GM21723 (cell line): ENCODE measurements at regions not wholly inside any gene's neighbourhood (a gene's known extent, or its start where the extent isn't known, plus 50 kb on each side); places are given as distances from the start of the nearest gene placed in this dataset.
"Not testable (repeated sequence)": the region's sequence is repeated elsewhere in the genome, so short reads cannot be mapped to it uniquely, and the experiment has no call there.

Source experiments
- ATAC-seq: cut with Tn5 transposase; IDR thresholded peaks from one replicate; pipeline ENCODE4 v1.9.1; 2021; ENCODE audit warnings: mild to moderate bottlenecking, moderate library complexity; ENCODE audit not compliant: unreplicated experiment

DNA sequence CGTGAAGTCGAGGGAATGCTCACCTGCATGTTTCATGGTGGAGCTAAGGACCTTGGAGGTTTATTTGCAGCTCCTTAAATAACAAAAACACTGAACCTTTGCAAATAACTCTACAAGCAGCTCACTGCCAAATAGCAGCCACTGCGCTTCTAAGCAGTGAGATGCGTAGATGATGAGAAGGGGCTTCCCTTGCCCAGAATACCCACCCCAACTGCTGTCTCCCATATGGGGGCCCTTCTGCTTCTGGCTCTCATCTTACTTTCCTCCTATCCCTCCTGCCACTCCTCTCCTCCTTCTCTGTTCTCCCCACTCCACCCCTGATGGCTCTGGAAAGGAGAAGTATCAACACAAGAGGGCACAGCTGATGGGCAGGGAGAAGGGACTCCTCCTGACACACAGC, 193.3 kb upstream of the SSTR4 start:
- ATAC-seq = no peak

- ATAC-seq = no peak
Observed at GRCh38 chr20:22842793-22843192, 192.3 kb upstream of the SSTR4 start.

DNA sequence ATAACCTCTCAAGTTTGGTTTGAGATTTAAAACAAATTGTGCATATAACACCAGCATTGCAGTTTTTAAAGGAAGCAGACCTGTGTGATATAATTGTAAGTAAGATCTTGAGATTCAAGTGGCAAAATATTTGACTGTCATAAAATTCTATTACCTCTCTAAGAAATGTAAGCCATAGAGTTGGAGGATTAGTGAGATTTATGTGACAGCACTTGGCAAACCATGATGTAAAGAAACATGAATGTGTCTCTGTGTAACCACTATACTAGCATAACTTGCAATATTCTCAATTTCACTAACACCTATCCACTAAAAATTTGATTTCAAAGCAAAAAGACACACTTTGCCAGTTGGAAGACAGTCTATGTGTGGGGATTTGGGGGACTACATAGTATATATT, 190.2 kb upstream of the SSTR4 start:
- no peak for ATAC-seq

DNA sequence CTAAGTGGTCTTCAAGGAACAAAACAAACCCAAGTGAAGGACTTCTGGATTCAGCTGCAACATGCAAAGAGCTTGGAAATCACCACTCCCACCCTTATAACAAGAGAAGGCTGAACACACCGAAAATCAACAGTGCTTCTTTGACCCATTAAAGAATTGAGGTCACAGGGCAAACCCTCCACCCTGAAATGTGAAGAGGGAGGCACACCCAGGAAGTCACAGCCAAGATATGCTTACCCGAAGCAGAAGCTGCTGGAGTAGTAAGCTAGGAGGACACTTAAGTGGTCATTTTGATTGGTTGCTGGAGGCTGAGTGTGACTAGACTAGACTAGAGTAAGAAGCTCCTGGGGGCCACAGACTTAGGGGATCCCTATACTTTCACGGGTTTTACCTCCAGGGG, 188.2 kb upstream of the SSTR4 start:
- ATAC-seq = no peak

GRCh38 chr20:22848364-22848763, 186.7 kb upstream of the SSTR4 start:
- ATAC-seq = no peak

GRCh38 chr20:22851679-22852346, 183.3 kb upstream of the SSTR4 start:
- ATAC-seq = not testable (repeated sequence)

DNA sequence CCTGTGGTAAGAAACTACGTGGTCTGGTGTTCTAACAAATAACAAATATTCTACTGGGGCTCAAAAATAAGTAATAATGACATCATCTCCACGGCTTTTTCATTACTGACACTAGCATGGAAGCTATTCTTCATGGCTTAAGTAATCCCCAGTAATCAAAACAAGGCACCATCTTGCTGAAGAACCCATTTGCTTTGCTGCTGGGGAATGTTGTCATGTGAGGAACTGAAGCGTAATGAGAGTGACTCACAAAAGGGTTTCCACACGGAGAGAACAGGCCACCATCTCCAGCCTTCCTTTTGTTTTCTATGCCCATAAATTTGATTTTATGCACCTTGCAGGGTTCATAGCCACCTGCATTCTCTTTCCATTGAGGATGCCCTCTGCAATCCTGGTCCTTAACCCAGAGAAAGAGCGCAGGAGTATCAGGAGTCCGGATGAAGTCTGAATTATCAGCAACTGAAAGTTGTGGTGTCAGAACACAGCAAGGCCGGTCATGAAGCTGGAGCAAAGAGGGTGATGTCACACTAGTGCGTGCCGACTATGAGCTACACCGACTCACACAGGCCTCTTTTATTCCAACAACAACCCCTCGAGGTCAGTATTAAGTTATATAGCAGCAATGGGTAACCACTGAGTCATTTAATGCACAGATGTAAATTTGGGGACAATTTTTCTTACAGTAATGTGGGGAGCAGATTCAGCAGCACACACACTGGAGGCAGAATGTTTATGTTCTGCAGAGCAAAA, 173.7 kb upstream of the SSTR4 start:
- no peak for ATAC-seq

DNA sequence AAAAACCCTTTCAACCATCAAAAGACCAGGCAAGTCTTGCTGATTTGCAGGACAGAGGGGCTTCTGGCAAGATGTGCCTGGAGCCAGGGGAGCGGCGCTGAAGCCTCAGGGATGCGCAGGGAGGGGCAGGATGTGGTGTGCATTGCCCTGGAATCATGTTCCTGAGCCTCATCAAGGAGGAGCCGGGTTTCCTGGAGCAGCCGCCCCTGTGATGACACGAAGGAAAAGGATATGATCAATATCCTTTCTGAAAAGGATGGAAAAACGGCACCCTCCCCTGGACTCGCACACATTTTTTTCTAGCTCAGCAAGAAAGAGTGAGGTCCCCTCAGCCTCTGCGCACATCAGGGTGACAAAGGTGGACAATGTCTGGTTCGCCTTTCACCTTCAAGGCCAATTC, 173.1 kb upstream of the SSTR4 start:
- no peak for ATAC-seq

DNA sequence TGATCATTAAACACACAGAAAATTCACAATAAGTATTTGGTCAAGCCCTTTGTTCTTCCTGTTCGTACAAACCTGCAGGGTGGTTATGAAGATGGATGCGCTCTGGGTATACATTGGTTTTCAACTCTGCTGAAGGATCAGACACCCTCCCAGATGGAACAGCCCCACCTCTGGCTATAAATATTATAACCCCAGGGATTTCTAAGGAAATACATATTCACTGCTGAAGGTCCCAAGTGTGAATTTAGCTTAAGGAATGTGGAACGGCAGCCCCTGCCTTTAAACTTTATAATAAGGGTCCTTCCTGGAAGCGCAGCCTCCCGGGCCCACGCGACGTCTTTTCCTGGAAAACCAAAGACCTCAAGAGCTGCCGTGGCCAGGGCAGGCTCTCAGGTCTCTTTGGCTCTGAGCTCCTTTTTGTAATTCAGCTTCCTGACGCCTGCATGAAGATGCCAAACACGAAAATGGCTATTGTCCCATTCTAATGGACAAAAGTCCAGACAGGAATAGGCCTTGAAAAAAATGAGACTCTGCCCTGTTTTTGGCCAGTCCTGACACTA, 172.4 kb upstream of the SSTR4 start:
- no peak for ATAC-seq

DNA sequence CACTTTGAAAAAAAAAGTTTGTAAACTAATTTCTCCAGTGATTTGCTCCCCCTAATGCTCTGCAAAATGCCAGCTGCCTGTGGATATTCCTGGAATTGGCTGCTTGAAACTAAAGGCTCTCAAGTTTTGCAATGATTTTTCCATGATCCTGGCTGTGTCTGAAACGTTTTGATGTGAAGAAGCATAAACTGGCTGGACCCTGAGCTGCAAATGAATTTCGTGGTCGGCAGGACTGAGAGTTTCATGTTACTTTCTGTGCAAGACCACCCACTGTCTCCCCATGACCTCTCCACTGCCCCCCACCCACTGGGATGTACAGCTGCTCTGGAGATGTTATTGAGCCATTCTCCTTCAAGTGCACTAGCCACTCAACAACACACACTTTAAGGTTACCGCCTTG, 171.3 kb upstream of the SSTR4 start:
- ATAC-seq = no peak

DNA sequence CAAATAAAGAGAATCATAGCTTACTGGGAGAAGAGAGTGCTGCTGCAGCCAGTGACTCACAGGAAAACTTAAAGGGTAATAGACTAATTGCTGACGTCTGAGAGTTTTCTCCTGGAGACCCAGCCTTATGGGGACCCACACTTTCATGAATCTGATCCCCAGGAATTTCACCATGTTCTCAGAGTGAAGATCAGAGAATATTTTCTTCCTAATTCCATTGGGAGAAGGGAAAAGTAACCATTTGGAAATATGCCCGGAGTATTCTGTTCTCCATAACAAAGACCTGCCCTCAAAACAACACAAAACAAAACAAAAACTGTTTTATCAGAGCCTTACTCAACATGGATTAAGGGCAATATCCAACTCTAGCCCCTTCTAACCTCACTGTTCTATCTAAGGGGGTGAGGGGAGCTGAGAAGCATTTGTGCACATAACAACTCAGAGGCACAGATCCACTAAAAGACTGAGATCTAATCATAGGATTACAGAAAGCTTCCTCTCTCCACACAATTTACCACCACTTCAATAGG, 168.2 kb upstream of the SSTR4 start:
- ATAC-seq = no peak

- ATAC-seq = no peak
Observed at GRCh38 chr20:22878166-22878565, 156.9 kb upstream of the SSTR4 start.

GRCh38 chr20:22880277-22880676, 154.8 kb upstream of the SSTR4 start:
- ATAC-seq = no peak

- no peak for ATAC-seq
Observed at GRCh38 chr20:22887796-22888195, 147.3 kb upstream of the SSTR4 start.

DNA sequence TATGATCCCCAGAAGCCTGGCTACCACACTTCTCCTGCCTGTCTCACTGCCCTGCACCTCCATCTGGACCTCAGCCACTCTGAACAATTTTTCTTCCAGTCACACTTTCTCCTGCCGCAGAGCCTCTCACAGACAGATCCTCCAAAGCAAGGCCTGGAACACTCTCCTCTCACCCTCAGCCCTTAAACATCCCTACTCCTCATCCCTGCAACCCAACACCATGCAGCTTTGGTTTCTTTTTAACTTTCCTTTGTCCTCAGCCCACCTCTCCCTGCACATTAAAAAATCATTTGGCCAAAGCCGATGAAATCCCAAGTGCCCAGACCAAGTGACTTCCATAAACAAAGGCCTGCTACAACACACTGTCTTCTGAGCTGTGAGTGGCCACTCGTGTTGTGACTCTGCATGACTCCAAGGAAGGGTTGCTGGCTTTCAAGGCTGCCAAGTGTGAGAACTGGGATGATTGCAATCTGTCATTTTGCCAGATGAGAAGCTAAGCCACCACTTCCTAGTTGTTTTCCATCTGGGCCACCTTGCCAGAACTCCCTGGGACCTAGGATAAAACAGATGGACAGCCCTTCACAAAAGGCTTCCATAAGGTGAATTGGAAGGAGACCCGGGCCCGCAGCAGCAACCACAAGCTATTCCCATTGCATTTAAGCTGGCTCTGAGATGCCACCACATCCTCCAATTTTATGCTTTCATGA, 144.4 kb upstream of the SSTR4 start:
- ATAC-seq = no peak

DNA sequence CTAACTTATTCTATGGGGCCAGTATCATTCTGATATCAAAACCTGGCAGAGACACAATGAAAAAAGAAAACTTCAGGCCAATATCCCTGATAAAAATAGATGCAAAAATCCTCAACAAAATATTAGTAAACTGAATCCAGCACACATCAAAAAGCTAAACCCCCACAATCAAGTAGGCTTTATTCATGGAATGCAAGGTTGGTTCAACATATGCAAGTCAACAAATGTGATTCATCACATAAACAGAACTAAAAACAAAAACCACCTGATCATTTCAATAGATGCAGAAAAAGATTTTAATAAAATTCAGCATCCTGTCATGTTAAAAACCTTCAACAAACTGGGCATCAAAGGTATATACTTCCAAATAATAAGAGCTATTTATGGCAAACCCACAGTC, 133.9 kb upstream of the SSTR4 start:
- no peak for ATAC-seq

- ATAC-seq = no peak
Observed at GRCh38 chr20:22901921-22902320, 133.2 kb upstream of the SSTR4 start.

DNA sequence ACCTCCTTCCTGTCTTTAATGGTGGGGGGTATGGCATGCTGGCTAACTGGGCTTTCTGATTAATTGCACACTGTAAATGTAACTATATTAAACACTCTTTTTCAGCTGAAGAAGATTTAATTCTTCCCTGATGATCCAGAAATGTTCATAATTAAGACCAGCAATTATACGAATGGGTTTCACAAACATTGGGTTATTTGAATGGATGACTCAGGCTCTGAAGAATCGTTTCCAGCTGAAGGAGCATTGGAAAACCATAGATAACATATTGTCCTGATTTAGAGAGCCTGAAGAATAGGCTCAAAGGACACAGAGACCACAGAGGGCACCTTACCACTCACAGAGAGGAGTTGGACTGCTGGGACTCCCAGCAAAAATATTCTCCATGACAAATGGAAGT, 130.7 kb upstream of the SSTR4 start:
- no peak for ATAC-seq

GRCh38 chr20:22904905-22905304, 130.2 kb upstream of the SSTR4 start:
- no peak for ATAC-seq

DNA sequence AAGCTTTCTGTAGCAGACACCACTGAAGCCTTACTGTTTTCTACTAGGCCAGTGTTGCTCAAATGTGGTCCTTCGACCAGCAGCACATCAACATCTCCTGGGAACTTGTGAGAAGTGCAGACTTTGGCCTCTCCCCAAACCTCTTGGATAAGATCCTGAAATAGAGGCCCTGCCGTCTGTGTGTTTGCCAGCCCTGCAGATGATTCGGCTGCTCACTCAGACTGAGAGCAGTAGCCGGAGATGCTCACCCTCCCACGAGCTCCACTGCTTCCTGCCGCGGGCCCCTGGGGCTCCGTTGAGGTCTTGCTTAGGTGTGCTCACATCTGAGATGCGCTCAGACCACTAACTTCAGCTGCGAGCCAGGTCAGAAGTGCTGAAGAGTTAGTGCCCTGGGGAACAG, 129.5 kb upstream of the SSTR4 start:
- ATAC-seq = no peak

DNA sequence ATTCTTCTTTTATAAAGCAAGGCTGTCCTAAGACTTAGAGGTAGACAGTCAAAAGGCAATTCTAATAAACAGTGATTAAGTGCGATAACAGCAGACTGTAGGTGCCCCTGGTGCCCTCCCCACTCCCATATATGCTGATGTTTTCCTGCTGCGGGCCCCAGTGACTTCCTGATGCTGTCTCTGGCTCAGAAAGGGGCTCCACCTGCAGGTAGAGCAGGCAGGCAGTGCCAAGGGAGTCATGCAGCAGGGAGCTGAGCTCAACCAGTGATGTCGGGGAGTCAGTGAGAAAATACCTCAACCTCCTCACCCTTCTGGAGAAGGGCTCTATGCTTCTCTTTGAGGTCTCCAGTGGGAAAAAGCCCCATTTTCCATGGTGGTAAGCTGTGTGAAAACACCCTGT, 126.7 kb upstream of the SSTR4 start:
- ATAC-seq = no peak

GRCh38 chr20:22908944-22909343, 126.2 kb upstream of the SSTR4 start:
- ATAC-seq = no peak
